GM18511 (cell line): ENCODE measurements at regions not wholly inside any gene's neighbourhood (a gene's known extent, or its start where the extent isn't known, plus 50 kb on each side); places are given as distances from the start of the nearest gene placed in this dataset.
"Not testable (repeated sequence)": the region's sequence is repeated elsewhere in the genome, so short reads cannot be mapped to it uniquely, and the experiment has no call there.

Source experiments
- ATAC-seq: cut with Tn5 transposase; IDR thresholded peaks from one replicate; pipeline ENCODE4 v1.9.1; 2021; ENCODE audit warnings: mild to moderate bottlenecking, moderate library complexity; ENCODE audit not compliant: unreplicated experiment

DNA sequence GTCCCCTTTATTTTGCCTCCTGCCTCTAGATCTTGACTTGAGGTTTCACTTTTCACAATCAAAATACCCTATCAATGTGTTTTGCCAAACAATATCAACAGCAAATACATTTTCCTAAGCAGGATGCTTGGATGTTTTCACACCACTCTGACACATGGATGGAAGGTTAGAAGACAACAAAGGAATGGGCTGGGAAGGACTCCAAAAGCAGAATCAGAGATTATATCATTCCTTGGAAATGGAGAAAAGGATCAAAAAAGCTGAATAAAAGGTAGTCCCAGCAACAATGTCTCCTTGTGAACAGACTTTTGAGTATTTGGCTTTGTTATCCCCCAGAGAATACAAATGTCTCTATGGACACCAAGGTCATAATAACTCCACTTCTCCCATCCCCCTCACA is 170.8 kb downstream of the ETAA1 start:
- no peak for ATAC-seq

DNA sequence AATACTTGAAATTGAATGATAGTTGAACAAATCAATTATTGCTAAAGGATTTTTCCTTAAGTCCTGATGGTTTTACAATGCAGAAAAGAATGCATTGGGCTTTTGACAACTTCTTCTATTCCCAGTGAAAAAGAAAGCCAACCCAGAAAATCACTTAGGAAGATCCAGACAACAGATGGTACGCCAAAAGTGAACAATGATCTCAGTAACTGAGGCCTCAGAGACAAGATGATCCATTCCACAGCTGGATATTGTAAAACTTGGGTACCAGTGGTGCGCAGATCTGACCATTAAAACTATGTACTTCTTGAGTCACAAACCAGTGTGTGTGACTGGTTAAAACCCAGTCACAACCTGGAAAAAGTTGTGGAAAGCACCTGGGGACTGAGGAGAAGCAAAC is 173.5 kb downstream of the ETAA1 start:
- ATAC-seq = no peak

DNA sequence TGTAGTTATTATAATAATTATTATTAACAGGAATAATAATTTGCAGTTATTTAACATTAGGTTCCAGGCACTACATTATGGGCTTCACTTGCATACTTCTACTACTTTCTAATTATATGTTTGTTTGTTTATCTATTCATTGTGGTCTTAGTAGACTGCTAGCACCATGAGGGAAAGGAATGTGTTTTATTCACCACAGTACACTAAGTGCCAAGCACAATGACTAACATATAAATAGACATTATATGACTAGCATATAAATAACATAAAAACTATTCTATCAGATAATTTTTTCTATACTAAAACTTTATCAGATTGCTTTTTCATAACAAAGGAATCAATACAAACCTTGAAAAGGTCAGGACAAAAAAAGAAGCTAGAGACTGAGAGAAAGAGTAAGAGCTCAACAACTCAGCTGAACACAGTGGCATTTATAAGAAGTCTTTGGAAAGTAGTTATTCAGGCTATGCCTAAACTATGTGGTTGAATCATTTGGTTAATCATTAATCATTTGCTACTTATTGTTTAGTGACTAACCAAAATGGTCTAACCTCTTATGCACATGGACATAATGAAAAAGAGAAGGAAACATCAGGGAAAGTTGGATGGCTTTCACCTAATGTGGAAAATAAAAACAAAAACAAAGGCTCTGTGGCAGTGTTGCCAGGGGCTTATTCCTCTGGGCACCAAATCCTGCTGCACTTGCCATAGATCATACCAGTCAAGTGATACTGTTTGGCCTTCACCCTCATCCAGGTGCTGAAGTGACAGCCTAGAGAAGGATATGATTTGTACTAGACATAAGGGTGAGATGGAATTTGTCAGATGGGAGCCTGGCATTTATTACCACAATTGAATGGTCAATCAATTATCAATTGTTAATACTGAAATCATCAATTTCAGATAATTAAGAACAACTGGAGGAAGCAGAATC is 174.9 kb downstream of the ETAA1 start:
- no peak for ATAC-seq

DNA sequence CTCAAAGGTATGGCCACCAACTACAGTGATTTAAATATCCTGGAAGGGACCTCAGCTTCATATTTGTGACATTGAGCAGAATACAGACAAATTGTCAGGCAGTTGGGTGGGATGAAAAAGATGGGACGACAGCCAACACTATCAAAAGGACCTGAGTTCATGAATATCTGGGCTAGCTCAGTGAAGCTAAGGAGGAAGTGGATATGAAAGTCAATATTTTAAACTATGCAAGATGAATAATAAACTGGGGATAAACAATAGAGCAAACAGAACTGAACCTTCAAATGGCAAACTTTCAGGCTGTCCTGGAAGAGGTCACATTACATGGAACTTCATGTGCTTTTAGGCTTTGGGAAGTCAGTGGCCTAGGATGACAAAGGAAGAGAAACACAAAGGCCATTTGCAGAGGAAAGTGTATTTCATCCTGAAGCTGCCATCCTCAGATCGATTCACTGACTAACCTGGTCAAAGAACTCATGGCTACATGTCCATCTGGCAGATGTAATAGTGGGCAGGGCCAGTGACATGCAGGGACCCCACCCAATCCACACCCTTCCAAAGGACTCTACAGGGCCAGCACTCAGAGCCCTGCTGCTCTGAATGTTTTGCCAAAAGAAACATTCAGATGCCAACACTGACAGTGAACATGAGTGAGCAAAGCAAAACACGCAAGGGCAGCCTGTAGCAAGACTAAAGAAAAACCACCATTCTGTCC is 175.7 kb downstream of the ETAA1 start:
- no peak for ATAC-seq

DNA sequence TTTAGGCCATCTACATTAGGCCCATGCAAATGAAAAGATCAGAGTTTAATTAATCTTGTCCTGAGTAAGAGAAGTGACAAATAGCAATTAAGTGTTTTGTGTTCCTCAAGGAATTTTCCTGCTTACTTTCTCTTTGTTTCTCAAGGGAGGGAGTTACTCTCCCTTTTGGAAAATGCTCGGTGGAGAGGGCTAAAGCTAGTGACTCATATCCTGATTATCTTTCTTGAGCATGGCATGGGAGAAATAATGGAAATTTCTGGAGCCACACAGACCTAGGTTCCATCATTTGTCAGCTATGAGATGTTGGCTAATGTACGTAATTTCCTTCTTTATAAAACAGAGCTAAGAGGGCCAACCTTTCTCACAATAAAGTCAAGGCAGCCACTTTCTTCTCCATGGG is 177.1 kb downstream of the ETAA1 start:
- ATAC-seq = no peak

DNA sequence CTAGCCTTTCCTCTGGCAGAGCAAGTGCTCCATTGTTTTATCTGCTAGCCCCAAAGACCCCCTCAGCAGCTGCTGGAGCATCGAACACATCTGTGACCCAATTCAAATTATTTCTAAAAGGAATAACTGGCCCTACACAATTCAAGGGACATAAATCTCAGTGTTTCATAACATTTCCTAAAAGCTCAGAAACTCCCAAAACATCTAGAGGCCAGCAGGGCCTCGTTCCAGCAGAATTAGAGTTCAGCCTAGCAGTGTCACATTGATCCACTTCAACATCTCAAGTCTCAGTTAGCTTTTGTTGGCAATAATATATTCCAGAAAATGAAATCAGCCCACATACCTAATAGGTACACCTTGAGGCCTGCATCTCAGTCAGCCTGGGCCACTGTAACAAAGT is 179.1 kb downstream of the ETAA1 start:
- no peak for ATAC-seq

DNA sequence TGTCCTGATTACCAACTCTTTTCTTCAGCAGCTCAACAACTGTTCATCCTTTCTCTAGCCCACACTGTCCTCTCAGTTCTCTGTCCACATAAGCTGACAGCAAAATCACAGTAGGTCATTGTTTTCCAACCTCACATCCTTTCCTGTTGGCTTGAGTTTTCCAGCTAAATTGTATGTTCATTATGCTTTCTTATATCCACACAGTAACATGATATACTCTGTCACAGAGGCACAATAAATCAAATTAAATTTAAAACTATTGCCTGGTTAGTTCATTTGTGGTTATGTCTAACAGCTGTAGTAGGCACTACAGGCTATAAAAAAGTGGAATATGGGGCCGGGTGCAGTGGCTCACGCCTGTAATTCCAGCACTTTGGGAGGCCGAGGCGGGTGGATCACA is 179.9 kb downstream of the ETAA1 start:
- ATAC-seq = no peak

DNA sequence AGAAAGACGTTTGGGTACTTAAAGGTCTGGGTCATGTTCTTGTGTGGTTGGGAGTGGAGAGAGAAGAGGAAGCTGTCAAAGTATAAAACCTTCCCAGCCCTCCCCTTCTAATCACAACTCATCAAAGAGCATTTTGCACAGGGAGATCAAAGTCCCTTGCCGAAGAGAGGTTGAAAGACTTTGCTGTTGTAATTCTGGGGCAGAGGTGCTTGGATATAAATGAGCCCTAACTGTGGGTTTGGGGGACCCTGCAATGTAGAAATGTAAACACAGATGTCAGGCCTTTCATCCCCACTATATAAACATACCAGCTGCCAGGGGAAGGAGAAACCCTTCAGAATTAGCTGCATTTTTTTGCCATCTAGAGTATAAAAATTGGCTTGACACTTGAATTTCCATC is 182.1 kb downstream of the ETAA1 start:
- no peak for ATAC-seq

DNA sequence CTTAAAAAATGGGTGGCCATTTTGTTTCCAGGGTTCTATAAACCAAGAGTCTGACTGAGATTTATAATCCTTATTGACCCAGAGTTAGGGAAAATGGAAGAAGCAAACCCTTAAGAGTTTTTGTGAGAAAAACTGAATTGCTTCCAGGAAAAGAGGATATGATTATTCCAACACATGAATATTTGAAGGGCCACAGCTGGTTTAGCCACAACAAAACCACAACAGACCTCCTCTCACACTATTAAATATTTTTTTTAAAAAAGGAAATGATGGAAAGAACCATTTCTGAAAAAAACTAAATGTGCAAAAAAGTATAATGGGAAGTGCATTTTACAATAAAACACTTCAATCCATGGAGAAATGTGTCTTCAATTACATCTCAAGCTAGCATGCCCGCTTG is 182.7 kb downstream of the ETAA1 start:
- no peak for ATAC-seq

DNA sequence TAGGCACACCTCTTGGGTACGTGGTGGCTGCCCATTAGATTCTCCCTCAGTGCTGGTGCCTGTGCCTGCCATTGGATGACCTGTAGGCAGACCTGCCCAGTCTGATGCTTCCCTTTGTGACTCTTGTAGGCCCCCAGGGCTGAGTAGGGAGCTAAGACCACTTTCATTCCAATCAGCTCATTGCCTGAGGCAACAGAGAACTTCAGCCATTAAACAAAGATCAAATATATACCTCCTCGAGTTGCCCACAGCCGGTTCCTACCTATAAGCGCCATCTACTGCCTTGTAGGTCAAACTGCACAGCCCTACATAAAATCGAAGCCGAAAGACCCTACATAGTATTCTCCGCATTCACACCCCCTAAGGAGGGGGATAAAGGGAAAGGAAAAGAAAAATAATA is 184.6 kb downstream of the ETAA1 start:
- no peak for ATAC-seq

DNA sequence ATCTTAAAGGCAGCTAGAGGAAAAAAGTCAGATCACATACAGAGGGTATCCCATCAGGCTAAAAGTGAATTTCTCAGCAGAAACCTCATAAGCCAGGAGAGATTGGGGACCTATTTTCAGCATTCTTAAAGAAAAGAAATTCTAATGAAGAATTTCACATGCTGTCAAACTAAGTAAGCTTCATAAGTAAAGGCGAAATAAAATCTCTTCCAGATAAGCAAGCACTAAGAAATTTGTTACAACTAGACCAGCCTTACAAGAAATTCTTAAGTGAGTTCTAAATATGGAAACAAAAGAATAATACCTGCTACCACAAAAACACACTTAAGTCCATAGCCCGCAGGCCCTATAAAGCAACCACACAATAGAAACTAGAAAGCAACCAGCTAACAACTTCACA is 186.1 kb downstream of the ETAA1 start:
- no peak for ATAC-seq

DNA sequence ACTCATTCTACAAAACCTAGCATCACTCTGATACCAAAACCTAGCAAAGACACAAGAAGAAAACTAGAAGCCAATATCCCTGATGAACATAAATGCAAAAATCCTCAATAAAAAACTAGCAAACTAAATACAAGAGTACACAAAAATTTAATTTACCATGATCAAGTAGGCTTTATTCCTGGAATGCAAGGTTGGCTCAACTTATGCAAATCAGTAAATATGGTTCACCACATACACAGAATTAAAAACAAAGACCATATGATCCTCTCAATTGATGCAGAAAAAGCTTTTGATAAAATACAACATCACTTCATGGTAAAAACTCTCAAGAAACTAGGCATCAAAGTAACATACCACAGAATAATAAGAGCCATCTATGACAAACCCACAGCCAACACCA is 188.3 kb downstream of the ETAA1 start:
- no peak for ATAC-seq

DNA sequence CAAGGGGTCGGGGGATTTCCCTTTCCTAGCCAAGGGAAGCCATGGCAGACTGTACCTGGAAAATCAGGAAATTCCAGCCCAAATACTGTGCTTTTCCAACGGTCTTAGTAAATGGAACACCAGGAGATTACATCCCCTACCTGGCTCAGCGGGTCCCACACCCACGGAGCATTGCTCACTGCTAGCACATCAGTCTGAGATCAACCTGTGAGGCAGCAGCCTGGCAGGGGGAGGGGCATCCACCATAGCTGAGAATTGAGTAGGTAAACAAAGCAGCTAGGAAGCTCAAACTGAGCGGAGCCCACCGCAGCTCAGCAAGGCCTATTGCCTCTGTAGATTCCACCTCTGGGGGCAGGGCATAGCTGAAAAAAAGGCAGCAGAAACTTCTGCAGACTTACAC is 192.0 kb downstream of the ETAA1 start:
- not testable (repeated sequence) for ATAC-seq

DNA sequence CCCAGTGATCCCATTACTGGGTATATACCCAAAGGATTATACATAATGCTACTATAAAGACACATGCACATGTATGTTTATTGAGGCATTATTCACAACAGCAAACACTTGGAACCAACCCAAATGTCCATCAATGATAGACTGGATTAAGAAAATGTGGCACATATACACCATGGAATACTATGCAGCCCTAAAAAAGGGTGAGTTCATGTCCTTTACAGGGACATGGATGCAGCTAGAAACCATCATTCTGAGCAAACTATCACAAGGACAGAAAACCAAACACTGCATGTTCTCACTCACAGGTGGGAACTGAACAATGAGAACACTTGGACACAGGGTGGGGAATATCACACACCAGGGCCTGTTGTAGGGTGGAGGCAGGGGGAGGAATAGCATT is 197.4 kb downstream of the ETAA1 start:
- ATAC-seq = not testable (repeated sequence)

DNA sequence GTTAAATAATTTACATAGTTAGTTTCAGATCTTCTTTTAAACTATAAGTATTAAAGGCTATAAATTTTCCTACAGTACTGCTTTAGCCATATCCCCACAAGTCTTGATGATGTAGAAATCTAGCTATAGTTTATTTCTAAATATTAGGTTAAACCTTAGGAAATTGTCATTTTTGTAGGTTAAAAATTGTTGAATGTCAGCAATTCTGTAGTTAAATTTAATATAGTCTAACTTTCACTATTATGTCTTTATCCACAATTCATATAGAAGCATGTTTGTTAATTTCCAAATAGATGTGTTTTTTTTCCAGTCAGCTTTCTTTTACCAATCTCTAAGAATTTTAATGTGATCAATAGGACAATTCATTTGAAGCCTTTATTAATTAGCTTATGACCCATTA is 199.7 kb downstream of the ETAA1 start:
- ATAC-seq = no peak

DNA sequence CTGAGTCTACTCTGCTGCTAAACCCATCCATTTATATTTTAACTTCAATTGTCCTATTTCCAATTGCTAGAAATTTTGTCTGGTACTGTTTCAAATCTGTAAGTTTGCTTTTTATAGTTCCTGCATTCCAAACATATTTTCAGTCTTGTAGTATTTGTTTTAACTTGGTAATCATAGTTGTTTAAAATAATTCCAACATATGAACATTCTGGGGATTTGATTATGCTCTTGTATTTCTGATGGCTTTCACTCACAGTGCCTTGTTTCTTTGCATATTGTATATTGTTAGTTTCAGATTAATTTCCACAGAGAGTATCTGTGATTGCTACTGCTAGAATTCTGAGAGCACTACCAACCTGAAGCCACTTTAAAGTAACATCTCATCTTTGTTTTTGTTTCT is 202.4 kb downstream of the ETAA1 start:
- no peak for ATAC-seq

DNA sequence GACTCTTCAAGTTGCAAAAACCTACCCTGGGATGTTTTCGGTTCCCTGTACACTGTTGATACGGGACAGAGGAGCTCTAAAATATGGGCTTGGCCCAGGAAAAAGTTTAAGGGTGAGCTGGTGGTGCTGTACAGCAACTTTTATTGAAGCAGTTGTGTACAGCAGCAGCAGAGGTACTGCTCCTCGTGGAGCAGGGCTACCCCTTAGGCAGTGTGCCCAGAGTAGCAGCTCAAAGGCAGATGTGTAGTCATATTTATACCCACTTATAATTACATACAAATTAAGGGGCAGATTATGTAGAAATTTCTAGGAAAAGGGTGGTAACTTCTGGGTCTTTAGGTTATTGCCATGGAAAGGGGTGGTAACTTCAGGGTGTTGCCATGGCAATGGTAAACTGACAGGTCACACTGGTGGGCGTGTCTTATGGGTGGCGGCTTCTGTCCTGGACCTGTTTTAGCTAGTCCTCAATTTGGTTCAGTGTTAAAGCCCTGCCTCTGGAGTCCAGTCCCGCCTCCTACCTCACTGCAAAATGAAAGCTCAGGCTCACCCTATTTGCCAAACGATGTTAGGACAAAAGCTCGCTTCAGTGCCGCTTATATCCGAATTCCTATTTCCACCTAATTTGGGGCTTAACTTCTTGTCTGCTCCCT is 203.2 kb downstream of the ETAA1 start:
- ATAC-seq = no peak

DNA sequence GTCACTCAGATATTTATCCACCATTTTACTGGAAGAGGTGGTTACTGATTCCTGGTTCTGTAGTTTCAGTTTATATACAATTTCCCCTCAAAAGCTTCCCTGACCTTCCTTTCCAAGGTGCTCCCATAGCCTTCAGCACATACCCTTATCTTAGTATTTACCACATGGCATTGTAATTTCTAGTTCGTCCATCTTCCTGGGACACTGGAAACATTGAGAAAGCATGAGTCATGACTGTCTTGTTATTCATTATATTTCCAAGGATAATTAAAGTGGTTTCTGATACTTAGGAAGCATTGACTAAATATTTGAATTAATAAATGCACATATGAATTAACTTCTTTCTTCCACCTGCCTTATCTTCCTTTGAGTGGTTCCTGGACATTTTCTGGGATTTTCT is 203.8 kb downstream of the ETAA1 start:
- ATAC-seq = no peak

DNA sequence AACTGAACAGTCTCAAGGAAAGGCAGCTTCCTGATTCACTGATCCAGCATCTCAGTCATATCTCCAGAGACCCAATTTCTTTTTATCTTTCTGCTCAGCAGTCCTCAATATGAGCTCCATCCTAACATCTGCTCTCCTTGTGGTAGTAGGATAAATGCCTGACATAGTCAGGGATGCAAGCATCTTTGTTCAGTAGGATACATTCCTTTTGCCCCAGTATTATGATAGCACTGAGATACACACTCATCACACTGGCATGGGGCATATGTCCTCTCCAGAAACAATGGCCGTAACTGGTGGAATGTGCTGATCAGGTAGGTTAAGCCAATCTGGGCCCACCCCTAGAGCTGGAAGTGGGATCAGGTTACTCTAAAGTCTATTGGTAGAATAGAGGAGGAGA is 207.2 kb downstream of the ETAA1 start:
- ATAC-seq = no peak

DNA sequence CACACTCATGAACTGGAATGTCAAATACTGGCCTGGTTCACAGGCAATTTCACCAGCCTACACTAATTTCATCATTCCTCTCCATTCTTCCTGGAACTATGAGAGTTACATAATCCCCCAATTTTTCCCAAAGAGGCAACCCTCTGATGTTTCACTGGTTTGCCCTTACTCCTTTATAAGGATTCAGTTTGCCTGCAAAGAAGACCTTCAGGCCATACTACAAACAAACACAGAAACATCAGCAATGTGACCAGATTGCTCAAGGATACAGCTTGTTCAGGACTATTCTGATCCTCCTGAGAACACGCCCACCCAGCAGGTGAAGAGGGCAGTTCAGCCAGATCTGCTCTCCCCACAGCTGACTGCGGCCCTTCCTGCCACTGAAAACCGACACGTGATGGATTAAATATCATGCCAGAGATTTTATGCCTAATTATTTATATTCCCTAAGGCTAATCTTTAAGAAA is 215.5 kb downstream of the ETAA1 start:
- ATAC-seq = no peak

DNA sequence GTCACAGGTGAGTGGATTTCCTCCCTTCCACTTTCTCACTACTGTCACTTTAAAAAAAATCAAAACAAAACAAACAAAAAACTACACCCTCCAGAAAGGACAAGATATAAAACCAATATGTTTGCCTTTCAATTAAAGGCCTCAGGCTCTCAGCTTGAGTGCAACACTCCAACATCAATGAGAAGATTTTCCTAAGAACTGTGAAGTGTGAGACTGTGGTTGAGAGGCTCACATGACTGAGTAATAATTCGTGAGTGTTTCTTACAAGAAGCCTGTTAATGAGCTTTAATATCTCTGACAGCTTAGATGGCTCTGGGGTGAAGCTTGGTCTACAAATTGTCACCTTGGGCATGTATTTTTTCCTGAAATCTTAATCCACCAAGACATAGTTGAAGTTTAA is 216.1 kb downstream of the ETAA1 start:
- ATAC-seq = no peak

DNA sequence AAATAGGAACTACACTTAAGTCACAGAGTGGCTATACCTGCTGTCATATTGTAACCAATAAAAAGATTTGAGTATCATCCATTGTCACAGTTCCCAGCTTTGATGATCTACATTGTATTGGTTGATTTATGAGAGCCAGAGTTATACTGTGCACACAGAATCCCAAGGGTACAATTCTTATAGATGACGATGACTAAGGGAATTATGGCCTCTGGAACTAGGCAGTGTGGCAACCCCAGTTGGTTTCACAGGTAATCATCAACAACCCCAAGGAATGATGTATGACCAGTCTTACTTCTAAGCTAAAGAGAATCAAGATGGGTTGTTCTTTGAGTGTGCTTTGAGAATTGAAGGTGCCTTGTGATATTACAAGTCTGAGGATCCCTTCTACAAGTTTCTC is 217.3 kb downstream of the ETAA1 start:
- no peak for ATAC-seq
